ENCODE measurements at regions not wholly inside any gene's neighbourhood (a gene's known extent, or its start where the extent isn't known, plus 50 kb on each side); places are given as distances from the start of the nearest gene placed in this dataset.

DNA sequence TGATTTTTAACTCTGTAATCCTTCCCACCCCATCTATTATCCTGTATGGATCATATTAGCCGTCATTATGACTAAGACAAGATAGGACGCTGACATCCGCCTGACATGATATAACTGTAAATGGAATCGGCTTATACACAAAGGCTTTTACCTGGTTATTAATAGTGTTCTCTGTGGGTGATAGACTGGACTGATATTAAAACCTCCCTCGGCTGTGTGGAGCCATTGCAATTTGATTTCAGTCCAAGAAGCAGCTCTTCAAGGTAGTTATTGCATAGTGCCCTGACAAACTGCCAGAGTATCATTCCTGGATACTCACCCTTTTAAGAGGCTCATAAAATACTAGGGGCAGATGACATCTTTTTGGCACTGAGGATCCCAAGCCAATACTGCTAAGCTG, 226.1 kb upstream of the HNRNPA3 start:
- ChIA-PET POLR2A (ENCODE audit: low non-redundant PET) (no interaction called here), CTCF (no interaction called here)
- TF ChIP-seq CTCF (conservative IDR thresholded peaks at IDR 0.05; ENCODE audit: low read depth), result no peak
- DNase-seq (ENCODE audit: low spot score), result no peak
- no peak overlapping the region for H3K27ac ChIP-seq

- H3K27ac ChIP-seq, result no peak overlapping the region
- ChIA-PET POLR2A (ENCODE audit: low non-redundant PET) (no interaction called here), CTCF (no interaction called here)
- TF ChIP-seq CTCF (conservative IDR thresholded peaks at IDR 0.05; ENCODE audit: low read depth), result no peak
- no peak for DNase-seq (ENCODE audit: low spot score)
These were observed 221.2 kb upstream of the HNRNPA3 start for GRCh38 chr2:176991411-176991810.

DNA sequence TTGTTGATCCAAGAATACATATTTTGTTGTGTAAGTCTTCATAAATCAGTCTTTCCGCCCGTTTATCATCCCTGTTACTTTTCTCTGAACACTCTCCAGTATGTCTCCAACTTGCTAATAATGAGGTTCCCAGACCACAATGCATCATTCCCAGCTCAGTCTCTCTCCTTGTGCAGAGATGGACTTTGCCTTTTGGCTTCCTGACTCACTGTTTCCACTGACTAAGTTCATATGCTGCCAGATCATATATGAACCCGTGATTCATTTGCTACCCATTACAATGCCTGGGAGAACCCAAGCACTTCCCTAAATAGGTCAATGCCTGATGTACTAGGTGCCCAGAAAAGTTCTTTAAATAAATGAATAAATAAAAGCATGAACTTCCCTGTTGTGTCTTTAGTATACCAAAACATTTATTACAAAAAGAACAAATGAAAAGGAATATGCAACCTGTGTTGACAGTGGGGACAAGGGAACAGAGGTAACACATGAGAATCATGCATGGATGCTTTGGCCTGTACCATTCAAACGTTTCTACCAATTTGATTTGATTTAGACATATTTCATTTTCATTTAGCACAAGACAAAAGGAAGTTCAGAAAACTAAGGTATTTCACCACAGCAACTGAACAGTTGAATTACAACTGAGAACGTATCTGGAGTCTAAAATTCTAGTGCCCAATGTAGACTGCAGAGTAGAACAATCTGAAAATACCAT, 215.4 kb upstream of the HNRNPA3 start:
- H3K27ac ChIP-seq, result no peak overlapping the region
- peak; percentile 14 for DNase-seq (ENCODE audit: low spot score)
- no peak for TF ChIP-seq CTCF (conservative IDR thresholded peaks at IDR 0.05; ENCODE audit: low read depth)
- CTCF ChIA-PET, result no interaction called here
- POLR2A ChIA-PET (ENCODE audit: low non-redundant PET), result no interaction called here

DNA sequence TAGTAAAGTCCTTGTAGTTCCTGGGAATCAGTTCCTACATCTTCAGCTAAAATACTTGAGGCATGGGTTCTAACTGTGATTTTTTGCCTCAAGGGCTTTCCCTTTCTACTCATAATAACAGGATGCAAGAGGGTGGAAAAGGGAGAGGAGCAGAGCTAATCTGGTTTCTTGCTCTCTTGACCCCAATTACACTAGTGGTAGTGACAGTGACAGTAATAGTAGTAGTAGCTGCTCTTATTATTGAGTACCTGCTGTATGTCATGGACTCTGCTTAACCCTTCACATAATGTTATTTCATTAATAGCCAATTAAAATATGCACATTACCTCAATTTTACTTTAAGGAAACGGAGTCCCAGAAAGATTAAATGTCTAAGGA, 214.8 kb upstream of the HNRNPA3 start:
- ChIA-PET POLR2A (ENCODE audit: low non-redundant PET) (no interaction called here), CTCF (no interaction called here)
- H3K27ac ChIP-seq, result no peak overlapping the region
- TF ChIP-seq CTCF (conservative IDR thresholded peaks at IDR 0.05; ENCODE audit: low read depth), result no peak
- DNase-seq (ENCODE audit: low spot score), result no peak

DNA sequence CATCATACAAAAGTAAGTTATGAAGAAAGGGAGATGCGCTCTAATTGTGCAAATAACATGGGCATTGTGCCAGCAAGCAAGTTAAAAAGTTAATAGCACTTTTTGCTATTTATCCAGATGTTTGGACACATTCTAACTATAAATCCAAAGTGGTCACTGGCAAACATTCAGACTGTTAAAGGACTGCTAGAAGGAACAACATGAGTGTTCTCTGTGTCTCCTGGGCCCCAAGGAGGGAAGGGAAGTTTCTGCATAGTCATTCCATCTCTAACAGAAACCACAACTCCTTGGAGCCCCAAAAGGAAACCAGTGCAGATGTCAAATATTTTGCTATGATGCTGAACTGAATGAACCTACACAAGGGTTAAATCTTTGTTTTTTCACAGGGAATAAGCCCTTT, 213.3 kb upstream of the HNRNPA3 start:
- H3K27ac ChIP-seq, result no peak overlapping the region
- ChIA-PET POLR2A (ENCODE audit: low non-redundant PET) (no interaction called here), CTCF (no interaction called here)
- no peak for TF ChIP-seq CTCF (conservative IDR thresholded peaks at IDR 0.05; ENCODE audit: low read depth)
- DNase-seq (ENCODE audit: low spot score), result no peak

- DNase-seq (ENCODE audit: low spot score), result no peak
- no peak for TF ChIP-seq CTCF (conservative IDR thresholded peaks at IDR 0.05; ENCODE audit: low read depth)
- ChIA-PET CTCF (no interaction called here), POLR2A (ENCODE audit: low non-redundant PET) (no interaction called here)
- H3K27ac ChIP-seq, result no peak overlapping the region
These were observed 212.4 kb upstream of the HNRNPA3 start for GRCh38 chr2:177000061-177000714.

Measured in RWPE1 (cell line).